OCI-LY1 (cell line): ENCODE measurements at regions not wholly inside any gene's neighbourhood (a gene's known extent, or its start where the extent isn't known, plus 50 kb on each side); places are given as distances from the start of the nearest gene placed in this dataset.

ENCODE experiments used
- CTCF ChIP-seq: fragments of 200-600 bp; sonication (generic), shearing (Covaris generic); IDR thresholded peaks from 2 replicates; pipeline ENCODE4 v1.5.1; 2017; ENCODE audit warnings: mild to moderate bottlenecking, antibody characterized with exemption, low read length, moderate library complexity, mixed read lengths
- EZH2 ChIP-seq: fragments of 200-600 bp; sonication (generic), shearing (Covaris generic); IDR thresholded peaks from 2 replicates; pipeline ENCODE4 v1.8.0; 2017; ENCODE audit warnings: borderline replicate concordance, mixed run types, mild to moderate bottlenecking, antibody characterized with exemption, low read length, moderate library complexity, mixed read lengths

- no peak for TF ChIP-seq CTCF
- no peak for TF ChIP-seq EZH2
These were observed 204.6 kb downstream of the LTN1 start for GRCh38 chr21:28788030-28788429.
